ENCODE measurements at regions not wholly inside any gene's neighbourhood (a gene's known extent, or its start where the extent isn't known, plus 50 kb on each side); places are given as distances from the start of the nearest gene placed in this dataset.

- TF ChIP-seq POLR2AphosphoS5 (IDR thresholded peaks at IDR 0.05; ENCODE audit: low read depth, low read length): no peak
- TF ChIP-seq POLR2A (IDR thresholded peaks at IDR 0.05; ENCODE audit: low read depth, low read length): no peak
- TF ChIP-seq TAF1 (IDR thresholded peaks at IDR 0.05; ENCODE audit: borderline replicate concordance, low read depth, low read length): no peak
These were observed 351.5 kb upstream of the KCNN2 start for GRCh38 chr5:114010362-114010761.

All from GM12892 (cell line).